Activated CD4-positive, alpha-beta T cell treated with anti-CD3 and anti-CD28 coated beads, Interleukin-2, amount 10 ng/mL, durations not matched to agents 24 days and 14 days (primary cell): ENCODE measurements at regions not wholly inside any gene's neighbourhood (a gene's known extent, or its start where the extent isn't known, plus 50 kb on each side); places are given as distances from the start of the nearest gene placed in this dataset.

Source experiments
- DNase-seq: peaks from one replicate; pipeline ENCODE4 v3.0.0; 2022
- H3K27ac Mint-ChIP-seq: one replicate; pipeline ENCODE4 v1.8.0; 2022; ENCODE audit warnings: mild to moderate bottlenecking, mixed read lengths
- H3K27me3 Mint-ChIP-seq: one replicate; pipeline ENCODE4 v1.8.0; 2022; ENCODE audit warnings: mixed read lengths
- H3K36me3 Mint-ChIP-seq: one replicate; pipeline ENCODE4 v1.8.0; 2022; ENCODE audit warnings: low read depth, mild to moderate bottlenecking, mixed read lengths
- H3K4me1 Mint-ChIP-seq: one replicate; pipeline ENCODE4 v1.8.0; 2021; ENCODE audit warnings: mixed read lengths
- H3K4me3 Mint-ChIP-seq: one replicate; pipeline ENCODE4 v1.8.0; 2022; ENCODE audit warnings: mild to moderate bottlenecking, moderate library complexity, mixed read lengths
- H3K9me3 Mint-ChIP-seq: one replicate; pipeline ENCODE4 v1.8.0; 2021; ENCODE audit warnings: mixed read lengths
- intact Hi-C: fragments of 100-400 bp; cut with micrococcal nuclease; formaldehyde crosslinking; loops from one replicate; pipeline ENCODE4 v1.15.1; 2023

DNA sequence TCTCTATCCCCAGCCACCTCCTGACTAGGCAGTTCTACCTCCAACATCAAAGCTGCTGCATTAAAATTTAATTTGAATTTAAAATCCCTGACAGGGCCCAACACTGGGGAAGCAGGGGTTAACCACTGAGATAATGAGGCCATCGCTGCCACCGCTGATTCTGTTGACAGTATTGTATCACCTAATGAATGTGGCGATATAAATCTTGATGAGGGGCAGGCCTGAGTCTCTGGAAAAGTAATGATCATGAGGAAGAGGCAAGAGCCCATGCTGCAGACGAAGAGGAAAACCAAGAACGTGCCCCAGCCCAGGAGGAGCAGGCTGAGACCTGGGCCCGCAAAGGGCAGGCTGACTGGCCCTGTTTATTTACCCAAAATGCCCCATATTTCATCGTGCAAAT lies 251.4 kb upstream of the ZFHX3 start:
- Mint-ChIP-seq H3K27ac (no peak overlapping the region), H3K9me3 (no peaks in the 10 kb centered on the region), H3K36me3 (no peaks in the 10 kb centered on the region), H3K4me1 (peaks cover 4% of the 10 kb centered on the region), H3K4me3 (no peak overlapping the region), H3K27me3 (no peaks in the 10 kb centered on the region)
- intact Hi-C loops, result no loop called here
- DNase-seq, result no peak

DNA sequence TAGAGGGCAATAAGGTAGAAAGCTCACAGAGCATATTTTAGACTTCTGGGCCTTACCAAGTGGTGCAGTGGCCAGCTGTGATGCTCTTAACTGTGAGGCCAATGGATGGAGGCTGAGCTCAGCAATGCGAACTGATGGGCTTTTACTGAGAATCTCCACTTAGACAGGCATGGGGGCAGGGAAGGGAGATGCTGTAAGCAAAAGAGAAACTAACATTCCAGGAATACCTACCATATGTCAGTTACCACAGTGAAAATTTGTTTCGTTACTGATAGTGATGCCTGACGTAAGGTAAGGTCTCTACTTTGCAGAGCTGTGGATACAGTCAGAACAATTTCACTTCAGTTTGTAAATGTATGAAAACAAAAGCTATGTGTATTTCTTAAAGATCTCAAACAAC lies 250.6 kb upstream of the ZFHX3 start:
- intact Hi-C loops, result no loop called here
- H3K36me3 Mint-ChIP-seq, result no peaks in the 10 kb centered on the region
- DNase-seq, result peak; percentile 58
- no peak overlapping the region for H3K4me3 Mint-ChIP-seq
- H3K9me3 Mint-ChIP-seq, result no peaks in the 10 kb centered on the region
- H3K4me1 Mint-ChIP-seq, result peaks cover 4% of the 10 kb centered on the region
- no peak overlapping the region for H3K27ac Mint-ChIP-seq
- no peaks in the 10 kb centered on the region for H3K27me3 Mint-ChIP-seq

DNA sequence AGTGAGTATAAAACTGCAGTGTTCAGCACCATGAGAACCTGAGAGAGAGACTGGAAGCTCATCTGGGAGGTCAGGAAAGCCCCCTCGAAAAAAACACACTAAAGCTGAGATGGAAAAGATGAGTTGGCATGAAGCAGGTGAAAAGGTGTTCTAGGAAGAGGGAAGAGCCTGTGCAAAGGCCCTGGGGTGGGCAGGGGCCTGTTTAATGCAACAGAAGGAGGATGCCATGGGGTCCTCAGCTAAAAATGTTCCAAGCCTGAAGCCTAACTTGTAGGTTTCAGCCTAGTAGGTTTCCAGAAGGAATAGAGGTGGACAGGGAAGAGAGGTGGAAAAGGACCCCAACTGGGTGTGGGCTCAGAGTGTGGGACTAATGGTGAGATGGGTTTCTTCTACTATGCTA lies 242.3 kb upstream of the ZFHX3 start:
- Mint-ChIP-seq H3K27ac (no peak overlapping the region), H3K4me3 (no peak overlapping the region), H3K36me3 (no peaks in the 10 kb centered on the region), H3K4me1 (no peaks in the 10 kb centered on the region), H3K27me3 (no peaks in the 10 kb centered on the region), H3K9me3 (no peaks in the 10 kb centered on the region)
- intact Hi-C loops, result no loop called here
- no peak for DNase-seq

DNA sequence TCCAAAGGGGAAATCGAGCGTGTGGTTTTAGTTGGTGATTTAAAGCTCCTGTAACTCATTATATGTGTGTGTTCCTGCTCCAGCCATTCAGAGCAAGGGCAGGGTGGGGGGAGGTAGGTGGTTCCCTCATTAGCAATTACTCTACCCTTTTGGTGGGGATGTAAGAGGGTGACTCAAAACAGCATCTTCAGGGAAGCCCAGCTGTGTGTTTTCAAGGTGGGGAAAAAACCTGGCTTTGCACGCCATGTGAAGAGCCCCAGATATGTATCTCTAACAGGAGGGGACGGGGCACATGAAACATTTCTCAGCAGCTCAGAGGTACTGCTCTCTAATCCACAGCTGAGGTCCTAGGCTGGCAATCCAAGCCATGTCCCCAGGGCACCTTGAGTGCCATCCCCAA lies 241.3 kb upstream of the ZFHX3 start:
- Mint-ChIP-seq H3K4me3 (no peak overlapping the region), H3K9me3 (no peaks in the 10 kb centered on the region), H3K4me1 (no peaks in the 10 kb centered on the region), H3K36me3 (no peaks in the 10 kb centered on the region), H3K27ac (no peak overlapping the region), H3K27me3 (no peaks in the 10 kb centered on the region)
- intact Hi-C loops, result no loop called here
- no peak for DNase-seq

DNA sequence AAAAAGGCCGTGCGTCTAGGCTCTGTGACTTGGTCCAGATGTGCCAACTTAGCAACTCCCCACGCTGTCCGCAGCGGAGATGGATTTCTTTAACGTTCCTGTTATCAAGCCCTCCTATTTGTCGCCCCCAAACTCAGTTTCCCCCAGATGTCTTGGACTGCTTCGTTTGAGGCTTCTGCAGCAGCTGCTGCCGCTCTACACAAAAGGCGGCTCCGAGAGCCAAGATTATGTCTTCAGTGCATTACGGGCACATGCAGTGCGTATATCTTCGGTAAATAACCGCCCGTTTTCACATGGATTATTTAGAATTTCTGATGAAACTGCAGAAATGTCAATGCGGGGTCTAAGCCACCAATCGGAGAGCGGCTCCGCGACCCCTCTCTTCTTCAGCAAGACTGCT lies 240.6 kb upstream of the ZFHX3 start:
- intact Hi-C loops, result no loop called here
- no peak overlapping the region for H3K27ac Mint-ChIP-seq
- no peak overlapping the region for H3K4me3 Mint-ChIP-seq
- no peak for DNase-seq
- no peaks in the 10 kb centered on the region for H3K27me3 Mint-ChIP-seq
- H3K9me3 Mint-ChIP-seq, result no peaks in the 10 kb centered on the region
- H3K4me1 Mint-ChIP-seq, result no peaks in the 10 kb centered on the region
- H3K36me3 Mint-ChIP-seq, result no peaks in the 10 kb centered on the region

DNA sequence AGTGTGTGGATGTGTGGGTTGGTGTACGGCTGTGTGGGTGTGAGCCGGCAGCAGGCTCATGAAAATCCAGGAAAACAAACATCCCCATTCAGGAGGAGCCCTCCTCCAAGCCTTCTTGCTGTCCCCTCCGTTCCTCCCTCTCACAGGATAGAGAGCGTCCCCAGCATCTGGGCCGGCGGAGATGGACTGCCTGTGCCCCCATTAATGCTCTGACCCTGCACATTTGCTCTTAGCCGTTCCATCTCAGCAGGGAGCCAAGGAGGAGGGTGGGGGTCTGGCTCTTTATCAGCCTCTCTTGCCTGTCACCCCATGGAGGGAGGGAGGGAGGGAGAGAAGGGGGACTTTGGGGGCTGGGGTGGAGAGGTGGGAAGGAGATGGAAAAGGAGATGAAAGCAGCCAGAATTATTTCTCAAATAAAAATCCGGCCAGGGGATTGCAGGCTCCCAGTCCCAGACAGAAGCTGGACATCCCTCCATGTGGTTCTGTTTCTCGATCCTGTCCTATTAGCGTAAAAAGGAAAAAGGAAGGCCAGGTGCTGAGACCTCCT lies 240.0 kb upstream of the ZFHX3 start:
- Mint-ChIP-seq H3K36me3 (no peaks in the 10 kb centered on the region), H3K4me3 (no peak overlapping the region), H3K27me3 (no peaks in the 10 kb centered on the region), H3K4me1 (no peaks in the 10 kb centered on the region), H3K9me3 (no peaks in the 10 kb centered on the region), H3K27ac (no peak overlapping the region)
- intact Hi-C loops, result no loop called here
- no peak for DNase-seq

DNA sequence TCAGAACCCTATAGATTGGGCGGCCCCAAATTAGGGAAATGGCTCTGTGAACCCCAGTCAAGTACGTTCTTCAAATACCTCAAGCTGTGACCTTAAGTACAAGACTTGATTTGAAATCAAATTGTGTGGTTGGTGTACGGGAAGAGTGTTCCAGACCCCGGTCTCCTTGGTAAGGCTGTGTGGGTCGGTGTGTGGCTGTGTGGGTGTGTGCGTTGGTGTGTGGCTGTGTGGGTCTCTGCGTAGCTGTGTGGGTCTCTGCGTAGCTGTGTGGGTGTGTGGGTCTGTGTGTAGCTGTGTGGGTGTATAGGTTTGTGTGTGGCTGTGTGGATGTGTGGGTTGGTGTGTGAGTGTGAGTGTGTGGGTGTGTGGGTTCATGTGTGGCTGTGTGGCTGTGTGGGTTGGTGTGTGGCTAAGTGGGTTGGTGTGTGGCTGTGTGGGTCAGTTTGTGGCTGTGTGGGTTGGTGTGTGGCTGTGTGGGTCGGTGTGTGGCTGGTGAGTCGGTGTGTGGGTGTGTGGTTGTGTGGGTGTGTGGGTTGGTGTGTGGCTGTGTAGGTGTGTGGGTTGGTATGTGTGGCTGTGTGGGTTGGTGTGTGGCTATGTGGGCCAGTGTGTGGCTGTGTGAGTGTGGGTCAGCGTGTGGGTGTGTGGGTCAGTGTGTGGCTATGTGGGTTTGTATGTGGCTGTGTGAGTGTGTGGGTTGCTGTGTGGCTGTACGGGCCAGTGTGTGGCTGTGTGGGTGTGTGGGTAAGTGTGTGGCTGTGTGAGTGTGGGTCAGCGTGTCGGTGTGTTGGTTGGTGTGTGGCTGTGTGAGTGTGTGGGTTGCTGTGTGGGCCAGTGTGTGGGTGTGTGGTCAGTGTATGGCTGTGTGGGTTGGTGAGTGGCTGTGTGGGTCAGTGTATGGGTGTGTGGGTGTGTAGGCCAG lies 238.7 kb upstream of the ZFHX3 start:
- intact Hi-C loops, result no loop called here
- Mint-ChIP-seq H3K9me3 (no peaks in the 10 kb centered on the region), H3K27me3 (no peaks in the 10 kb centered on the region), H3K27ac (no peak overlapping the region), H3K4me3 (no peak overlapping the region), H3K4me1 (no peaks in the 10 kb centered on the region), H3K36me3 (no peaks in the 10 kb centered on the region)
- no peak for DNase-seq

DNA sequence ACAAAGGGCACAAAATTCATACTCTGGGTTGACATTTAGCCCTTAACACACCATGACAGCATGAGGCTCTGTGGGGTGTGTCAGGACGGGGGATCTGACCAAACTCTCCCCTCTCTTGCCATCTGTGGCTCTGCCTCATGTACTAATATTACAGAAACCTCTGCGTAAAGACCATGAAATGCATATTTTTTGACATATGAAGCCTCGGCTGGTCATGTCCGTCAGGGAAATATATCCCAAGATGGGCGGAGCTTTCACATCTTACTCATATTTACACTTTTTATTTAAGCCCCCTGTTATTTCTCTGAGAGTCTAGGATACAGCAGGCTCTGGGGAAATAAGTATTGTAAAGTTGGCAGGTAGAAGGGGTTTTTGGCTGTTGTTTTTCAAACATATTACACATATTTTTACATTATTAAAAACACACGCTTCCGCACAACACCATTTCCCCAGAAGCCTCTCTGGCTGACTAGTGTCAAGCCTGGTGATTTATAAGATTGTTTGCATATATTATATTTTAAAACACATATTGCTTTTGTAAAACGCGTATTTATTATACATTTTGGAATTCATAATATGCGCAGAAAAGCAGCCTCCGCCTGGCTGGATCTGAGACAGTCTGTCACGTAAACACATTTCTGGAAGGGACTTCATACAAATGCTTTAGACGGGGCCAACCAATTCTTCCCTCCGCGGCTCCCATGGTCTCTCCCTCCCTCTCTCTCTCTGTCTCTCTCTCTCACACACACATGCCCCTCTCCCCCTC lies 237.7 kb upstream of the ZFHX3 start:
- DNase-seq, result no peak
- H3K4me1 Mint-ChIP-seq, result no peaks in the 10 kb centered on the region
- H3K9me3 Mint-ChIP-seq, result no peaks in the 10 kb centered on the region
- no peaks in the 10 kb centered on the region for H3K27me3 Mint-ChIP-seq
- intact Hi-C loops, result no loop called here
- no peak overlapping the region for H3K4me3 Mint-ChIP-seq
- H3K27ac Mint-ChIP-seq, result no peak overlapping the region
- H3K36me3 Mint-ChIP-seq, result no peaks in the 10 kb centered on the region

DNA sequence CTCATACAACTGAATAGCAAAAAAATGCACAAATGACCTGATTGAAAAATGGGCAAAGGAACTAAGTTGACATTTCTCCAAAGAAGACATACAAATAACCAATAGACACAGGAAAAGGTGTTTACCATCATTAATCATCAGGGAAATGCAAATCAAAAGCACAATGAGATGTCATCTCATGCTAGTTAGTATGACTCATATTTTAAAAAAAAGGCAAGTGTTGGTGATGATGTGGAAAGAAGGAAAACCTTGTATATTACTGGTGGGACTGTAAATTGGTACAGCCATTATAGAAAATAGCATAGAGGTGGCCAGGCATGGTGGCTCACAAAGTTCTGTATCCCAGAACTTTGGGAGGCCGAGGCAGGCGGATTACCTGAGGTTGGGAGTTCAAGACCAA lies 232.5 kb upstream of the ZFHX3 start:
- Mint-ChIP-seq H3K4me1 (no peaks in the 10 kb centered on the region), H3K27ac (no peak overlapping the region), H3K4me3 (no peak overlapping the region), H3K9me3 (no peaks in the 10 kb centered on the region), H3K27me3 (no peaks in the 10 kb centered on the region), H3K36me3 (no peaks in the 10 kb centered on the region)
- no peak for DNase-seq
- intact Hi-C loops, result no loop called here

DNA sequence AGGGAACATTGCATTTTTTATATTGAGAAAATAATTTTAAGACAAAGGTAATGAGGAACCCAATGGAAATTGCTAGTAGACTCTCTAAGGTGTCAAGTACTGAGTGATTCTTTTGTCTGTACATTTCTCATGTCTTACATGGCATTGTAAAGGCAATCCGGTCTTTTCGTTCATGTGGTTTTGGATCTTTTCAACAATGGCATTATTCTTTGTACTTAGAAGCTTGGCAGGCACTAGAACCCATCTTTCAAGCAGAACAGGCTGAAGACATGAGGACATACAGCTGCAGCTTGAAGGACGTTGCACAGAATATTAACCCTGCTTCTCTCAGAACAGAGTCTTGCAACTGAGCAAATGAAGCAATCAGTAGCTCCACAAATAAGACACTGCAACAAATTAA lies 231.5 kb upstream of the ZFHX3 start:
- Mint-ChIP-seq H3K4me1 (no peaks in the 10 kb centered on the region), H3K27ac (no peak overlapping the region), H3K9me3 (no peaks in the 10 kb centered on the region), H3K36me3 (no peaks in the 10 kb centered on the region), H3K27me3 (no peaks in the 10 kb centered on the region), H3K4me3 (no peak overlapping the region)
- no peak for DNase-seq
- intact Hi-C loops, result no loop called here

DNA sequence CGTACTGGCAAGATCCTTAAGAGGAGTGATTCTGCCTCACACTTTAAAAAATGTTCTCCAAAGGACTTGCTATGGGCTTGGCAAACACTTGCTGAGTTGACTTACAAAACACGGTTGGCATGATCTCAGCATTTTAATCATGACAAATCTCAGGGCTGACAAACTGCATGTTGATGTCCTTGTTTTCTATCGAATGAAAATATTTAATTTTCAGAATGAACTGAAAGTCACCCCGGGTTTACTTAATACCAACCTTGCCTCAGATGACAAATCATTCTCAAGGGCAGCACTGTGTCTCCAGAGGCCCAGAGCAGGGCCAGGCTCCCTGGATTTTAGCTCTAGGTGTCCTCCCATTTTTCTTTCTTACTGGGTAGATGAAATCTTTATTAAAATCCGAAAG lies 229.1 kb upstream of the ZFHX3 start:
- no peak for DNase-seq
- Mint-ChIP-seq H3K27ac (no peak overlapping the region), H3K36me3 (no peaks in the 10 kb centered on the region), H3K4me1 (no peaks in the 10 kb centered on the region), H3K4me3 (no peak overlapping the region), H3K27me3 (no peaks in the 10 kb centered on the region), H3K9me3 (no peaks in the 10 kb centered on the region)
- intact Hi-C loops, result no loop called here

DNA sequence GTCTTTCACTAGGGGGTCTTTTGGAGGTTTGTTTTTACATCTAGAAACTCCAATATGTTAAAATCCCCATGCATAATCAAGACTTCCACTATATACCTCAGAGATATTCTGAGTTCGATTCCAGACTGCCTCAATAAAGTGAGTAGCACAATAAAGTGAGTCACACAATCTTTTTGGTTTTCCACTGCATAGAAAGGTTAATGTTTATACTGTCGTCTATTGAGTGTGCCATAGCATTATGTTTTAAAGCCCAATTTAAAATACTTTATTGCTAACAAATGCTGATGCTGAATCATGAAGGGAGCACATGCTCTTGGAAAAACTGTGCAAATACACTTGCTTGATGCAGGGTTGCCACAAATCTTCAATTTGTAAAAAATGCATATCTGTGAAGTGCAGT lies 227.5 kb upstream of the ZFHX3 start:
- no peak for DNase-seq
- H3K27ac Mint-ChIP-seq, result no peak overlapping the region
- H3K4me3 Mint-ChIP-seq, result no peak overlapping the region
- intact Hi-C loops, result no loop called here
- H3K4me1 Mint-ChIP-seq, result no peaks in the 10 kb centered on the region
- H3K36me3 Mint-ChIP-seq, result no peaks in the 10 kb centered on the region
- no peaks in the 10 kb centered on the region for H3K9me3 Mint-ChIP-seq
- no peaks in the 10 kb centered on the region for H3K27me3 Mint-ChIP-seq

DNA sequence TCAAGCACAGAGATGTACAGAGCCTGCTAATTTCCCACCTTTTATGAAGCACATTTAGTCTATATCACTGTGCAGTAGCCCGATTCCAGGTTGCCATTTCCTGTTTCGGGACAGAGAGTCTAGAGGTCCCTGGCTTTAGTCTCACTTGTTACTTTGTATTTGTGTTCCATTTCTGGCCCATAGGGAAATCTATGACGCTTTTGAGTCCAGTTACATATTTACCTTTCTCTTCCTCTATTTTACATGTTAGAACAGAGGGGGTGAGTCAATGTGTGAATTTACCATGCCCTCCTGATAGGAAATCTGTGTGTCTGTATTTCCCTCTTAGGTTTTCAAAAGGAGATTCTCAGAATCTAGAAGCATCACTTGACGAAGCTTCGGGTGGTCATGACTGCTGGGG lies 227.1 kb upstream of the ZFHX3 start:
- intact Hi-C loops, result no loop called here
- no peak for DNase-seq
- Mint-ChIP-seq H3K9me3 (no peaks in the 10 kb centered on the region), H3K36me3 (no peaks in the 10 kb centered on the region), H3K27me3 (no peaks in the 10 kb centered on the region), H3K4me3 (no peak overlapping the region), H3K27ac (no peak overlapping the region), H3K4me1 (no peaks in the 10 kb centered on the region)

DNA sequence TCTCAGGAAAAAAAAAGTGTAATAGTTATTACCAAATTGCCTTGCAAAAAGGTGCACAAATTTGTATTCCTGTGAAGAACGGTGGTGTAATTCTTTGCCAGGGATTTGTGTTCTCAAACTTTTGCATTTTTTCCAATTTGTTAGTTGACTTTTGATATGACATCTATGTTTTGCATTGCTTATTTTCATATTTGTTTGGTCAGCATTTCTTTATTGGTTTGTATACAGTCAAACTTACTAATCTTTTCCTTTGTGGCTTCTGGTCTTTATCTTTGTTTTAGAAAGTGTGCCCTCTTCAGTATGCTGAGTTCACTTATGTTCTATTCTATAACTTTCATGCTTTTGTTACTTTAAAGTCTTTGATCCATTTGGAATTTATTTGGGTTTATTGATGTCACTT lies 226.2 kb upstream of the ZFHX3 start:
- no peak overlapping the region for H3K27ac Mint-ChIP-seq
- no peak overlapping the region for H3K4me3 Mint-ChIP-seq
- DNase-seq, result no peak
- H3K27me3 Mint-ChIP-seq, result no peaks in the 10 kb centered on the region
- no peaks in the 10 kb centered on the region for H3K9me3 Mint-ChIP-seq
- H3K4me1 Mint-ChIP-seq, result no peaks in the 10 kb centered on the region
- intact Hi-C loops, result no loop called here
- no peaks in the 10 kb centered on the region for H3K36me3 Mint-ChIP-seq
